SK-N-MC (cell line): ENCODE measurements at regions not wholly inside any gene's neighbourhood (a gene's known extent, or its start where the extent isn't known, plus 50 kb on each side); places are given as distances from the start of the nearest gene placed in this dataset.

Source experiments
- EZH2 ChIP-seq: fragments of 200-600 bp; sonication (generic); IDR thresholded peaks from one replicate; pipeline ENCODE4 v1.6.1; 2017; ENCODE audit warnings: antibody characterized with exemption
- FOXP2 ChIP-seq: optimal IDR thresholded peaks from 2 replicates; pipeline ENCODE3; 2011; ENCODE audit warnings: mild to moderate bottlenecking, moderate library complexity; ENCODE audit not compliant: insufficient read depth; ENCODE audit errors: extremely low read length, control extremely low read depth
- POLR2AphosphoS5 ChIP-seq: IDR thresholded peaks from 2 replicates; pipeline ENCODE4 v1.6.1; 2012; ENCODE audit warnings: mild to moderate bottlenecking, low read depth, low read length, borderline replicate concordance

DNA sequence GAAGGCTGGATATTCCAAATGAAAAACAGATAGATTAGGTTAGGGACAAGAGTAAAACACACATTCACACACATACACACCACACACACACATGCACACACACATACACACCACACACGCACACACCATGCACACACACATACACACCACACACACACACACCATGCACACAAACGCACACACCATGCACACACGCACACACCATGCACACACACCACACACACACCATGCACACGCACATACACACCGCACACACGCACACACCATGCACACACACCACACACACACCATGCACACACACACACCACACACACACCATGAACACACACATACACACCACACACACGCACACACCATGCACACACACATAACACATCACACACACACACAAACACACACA, 203.7 kb upstream of the ZFHX3 start:
- no peak for TF ChIP-seq POLR2AphosphoS5
- no peak for TF ChIP-seq EZH2
- no peak for TF ChIP-seq FOXP2
